GM18873 (cell line): ENCODE measurements at regions not wholly inside any gene's neighbourhood (a gene's known extent, or its start where the extent isn't known, plus 50 kb on each side); places are given as distances from the start of the nearest gene placed in this dataset.

ENCODE experiments used
- ATAC-seq: cut with Tn5 transposase; IDR thresholded peaks from one replicate; pipeline ENCODE4 v1.9.1; 2021; ENCODE audit warnings: mild to moderate bottlenecking, moderate library complexity, moderate number of reproducible peaks; ENCODE audit not compliant: unreplicated experiment, low FRiP score

DNA sequence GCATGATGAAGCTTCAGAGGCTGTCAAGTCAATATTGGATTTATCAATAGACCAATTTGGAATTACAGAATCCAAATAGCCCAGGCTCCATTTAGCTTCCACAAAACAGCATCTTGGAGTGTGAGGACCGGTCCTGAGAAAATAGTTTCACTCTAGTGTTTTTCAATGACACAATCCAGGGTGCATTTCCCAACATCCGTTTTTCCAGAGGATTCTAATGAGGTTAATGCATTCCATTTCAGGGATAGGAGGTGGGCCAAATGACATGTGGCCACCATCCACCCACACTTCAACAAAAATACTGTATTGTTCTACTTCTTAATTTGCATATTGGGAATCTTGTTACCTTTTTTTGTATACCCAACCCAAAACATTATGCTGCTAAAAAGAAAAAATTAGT is 229.8 kb upstream of the LDB2 start:
- no peak for ATAC-seq

DNA sequence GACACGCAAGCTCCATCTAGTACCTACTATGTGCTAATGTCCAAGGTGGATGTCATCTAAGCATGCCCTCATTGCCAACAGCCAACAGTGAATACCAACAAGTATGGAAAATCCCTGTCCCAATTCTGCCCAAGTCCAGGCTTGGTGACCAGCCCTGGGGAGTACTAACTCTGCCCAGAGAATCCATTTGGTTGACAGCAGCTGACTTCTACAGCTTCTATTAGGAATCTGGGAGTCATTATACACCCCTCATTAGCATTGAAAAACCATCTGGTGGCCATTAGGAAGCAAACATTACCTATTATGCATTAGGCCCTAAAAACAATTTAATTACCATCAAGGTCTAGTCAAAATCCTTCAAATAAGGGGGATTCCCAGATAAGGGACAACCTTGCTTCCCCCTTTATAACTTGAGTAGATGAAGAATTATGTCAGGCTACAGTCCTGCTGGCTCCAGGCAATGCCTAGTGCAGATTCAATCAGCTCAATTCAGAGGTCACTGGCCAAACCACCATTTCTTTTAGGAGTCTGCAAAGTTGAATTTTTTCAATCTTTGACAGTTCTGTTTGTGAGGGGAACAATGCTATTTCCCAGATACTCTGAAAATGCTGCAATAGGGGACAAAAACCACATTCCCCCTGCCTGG is 228.0 kb upstream of the LDB2 start:
- ATAC-seq, result no peak

DNA sequence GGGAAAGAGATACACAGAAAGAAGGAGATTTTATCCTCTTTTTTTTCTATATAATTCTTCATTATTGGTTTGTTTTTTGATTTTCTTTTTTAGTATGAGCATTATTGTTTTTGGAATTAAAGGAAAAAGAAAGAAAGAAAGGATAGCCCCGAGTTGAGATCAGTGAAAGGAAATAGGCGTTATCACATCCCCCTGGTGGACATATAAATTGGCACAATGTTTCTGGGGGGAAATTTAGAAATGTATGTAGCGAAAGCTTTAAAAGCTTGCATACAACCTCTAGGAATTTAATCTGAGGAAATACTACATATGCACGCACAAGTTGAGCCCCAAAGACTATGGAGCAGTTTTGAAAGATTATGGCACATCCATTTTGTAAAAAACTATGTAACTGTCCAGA is 226.3 kb upstream of the LDB2 start:
- ATAC-seq, result no peak

DNA sequence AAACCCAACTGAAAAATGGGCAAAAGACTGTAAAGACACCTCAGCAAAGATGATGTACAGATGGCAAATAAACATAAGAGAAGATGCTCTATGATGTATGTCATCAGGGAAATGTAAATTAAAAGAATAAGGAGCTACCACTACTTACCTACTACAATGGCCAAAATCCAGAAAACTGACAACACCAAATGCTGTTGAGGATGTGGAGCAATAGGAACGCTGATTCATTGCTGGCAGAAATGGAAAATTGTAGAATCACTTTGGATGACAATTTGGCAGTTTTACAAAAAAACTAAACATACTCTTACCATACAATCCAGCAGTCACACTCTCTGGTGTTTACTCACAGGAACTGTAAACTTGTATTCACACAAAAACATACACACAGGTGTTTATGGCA is 222.3 kb upstream of the LDB2 start:
- no peak for ATAC-seq

DNA sequence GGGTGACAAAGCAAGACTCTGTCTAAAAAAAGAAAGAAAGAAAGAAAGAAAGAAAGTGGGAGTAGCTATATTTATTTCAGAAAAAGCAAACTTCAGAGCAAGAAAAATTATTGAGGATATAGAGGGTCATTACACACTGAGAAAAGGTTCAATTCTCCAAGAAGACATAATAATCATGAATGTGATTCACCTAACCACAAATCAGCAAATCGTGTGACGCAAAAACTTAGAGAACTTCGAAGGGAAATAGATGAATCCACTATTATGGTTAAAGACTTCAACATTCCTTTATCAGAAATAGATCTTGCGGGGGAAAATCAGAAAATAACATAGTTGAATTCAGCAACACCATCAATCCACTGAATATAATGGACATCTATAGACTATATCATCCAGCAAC is 219.3 kb upstream of the LDB2 start:
- no peak for ATAC-seq

DNA sequence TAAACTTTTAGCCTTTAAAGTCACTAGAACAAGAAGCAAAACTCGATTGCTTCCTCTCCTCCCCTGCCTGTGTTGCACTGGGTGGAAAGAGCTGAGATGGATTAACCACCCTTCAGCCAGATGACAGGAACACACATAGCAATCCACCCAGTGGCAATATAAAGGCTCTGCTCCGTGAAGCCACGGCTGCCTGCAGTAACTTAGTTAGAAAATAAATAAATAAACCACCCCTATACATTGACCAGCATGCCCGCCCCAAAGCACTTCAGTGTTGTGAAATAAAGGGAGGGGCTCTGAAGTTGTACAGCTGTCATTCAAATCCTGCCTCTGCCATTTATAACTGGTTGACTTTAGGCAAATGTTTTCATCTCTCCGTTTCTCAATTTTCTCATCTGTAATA is 217.1 kb upstream of the LDB2 start:
- ATAC-seq, result no peak

DNA sequence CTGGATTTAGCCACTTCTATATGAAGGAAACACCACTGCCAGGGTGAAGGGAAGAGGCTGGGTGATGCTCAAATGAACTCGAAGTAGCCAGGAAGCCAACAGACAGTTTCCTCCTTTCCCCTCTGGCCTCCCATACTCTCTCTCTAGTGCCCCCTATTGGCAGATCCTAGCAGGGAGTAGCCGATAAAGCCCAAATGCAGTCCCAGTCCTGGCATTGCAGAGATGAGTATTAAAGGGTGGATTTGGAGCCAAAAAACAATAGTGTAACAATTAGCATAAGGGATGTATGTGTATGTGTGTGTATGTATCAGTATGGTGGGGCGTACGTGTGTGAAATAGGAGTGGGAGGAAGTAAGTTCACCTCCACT is 213.8 kb upstream of the LDB2 start:
- no peak for ATAC-seq

DNA sequence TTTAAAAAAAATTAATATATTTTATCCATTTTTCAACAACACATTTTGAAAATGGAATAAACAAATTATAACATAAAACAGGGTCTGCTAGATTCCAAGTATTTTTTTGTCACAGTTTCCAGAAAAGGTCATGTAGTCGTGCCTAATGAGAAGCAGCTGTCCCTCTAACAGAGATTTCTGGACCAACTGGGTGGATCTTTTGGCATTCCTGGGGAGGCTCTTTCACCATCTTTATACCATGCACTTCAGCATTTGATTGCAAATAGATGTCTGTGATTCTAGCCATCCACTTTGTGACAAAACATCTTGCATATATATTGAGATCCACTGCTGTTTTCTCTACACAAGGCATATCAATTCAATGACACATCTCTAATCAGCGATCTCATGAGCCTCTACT is 210.7 kb upstream of the LDB2 start:
- no peak for ATAC-seq

DNA sequence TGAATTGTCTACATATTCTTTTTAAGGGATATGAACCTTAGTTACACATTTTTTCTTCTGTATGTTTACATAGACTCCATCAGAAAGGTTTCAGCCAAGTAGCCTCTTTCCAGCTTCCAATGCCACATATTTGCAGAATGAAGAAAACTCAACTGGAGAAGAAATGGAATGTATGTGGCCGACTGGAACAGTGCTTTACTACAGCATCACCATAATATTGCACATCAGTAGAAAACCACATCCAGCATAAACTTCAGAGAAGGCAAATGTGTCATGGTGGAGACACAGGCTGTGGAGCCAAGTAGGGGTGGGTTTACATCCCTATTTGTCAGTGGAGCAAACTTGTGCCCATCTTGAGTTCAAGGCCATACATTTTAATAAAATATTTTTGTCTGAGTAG is 204.8 kb upstream of the LDB2 start:
- ATAC-seq, result no peak

DNA sequence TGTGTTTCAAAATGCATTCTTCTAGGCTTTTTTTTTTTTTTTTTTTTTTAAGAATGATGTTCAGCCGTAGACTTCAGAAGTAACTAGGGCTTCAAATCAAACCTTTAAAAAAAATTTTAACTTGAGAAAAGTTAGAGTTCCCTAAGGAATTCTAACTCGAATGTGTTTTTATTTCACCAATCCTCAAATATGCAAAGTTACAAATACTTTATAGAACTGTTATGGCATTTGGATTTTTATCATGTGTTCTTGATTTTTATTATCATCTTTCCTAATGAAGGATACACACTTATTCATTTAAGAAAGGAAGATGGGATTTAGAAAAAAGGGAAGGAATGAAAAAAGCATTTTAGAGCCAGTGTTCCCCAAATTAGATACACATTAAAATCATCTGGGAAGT is 200.6 kb upstream of the LDB2 start:
- no peak for ATAC-seq

DNA sequence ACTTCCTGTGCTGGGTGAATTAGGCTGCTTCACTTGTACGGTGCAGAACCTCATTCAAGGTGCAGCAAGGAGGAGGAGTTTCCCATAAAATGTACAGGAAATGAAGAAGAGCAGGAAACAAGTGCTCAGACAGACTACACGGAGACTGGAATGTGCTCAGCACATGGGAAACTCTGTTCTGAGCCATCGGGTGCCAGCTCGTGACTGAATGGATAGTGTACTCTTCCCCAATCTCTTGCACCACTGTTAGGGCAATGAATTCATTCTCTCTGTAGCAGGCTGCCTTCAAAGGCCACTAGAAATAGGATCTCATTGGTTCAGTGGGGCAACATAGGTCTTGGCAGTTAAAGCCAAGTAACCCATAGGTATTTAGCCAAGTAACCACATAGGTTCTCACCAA is 200.0 kb upstream of the LDB2 start:
- ATAC-seq, result no peak

DNA sequence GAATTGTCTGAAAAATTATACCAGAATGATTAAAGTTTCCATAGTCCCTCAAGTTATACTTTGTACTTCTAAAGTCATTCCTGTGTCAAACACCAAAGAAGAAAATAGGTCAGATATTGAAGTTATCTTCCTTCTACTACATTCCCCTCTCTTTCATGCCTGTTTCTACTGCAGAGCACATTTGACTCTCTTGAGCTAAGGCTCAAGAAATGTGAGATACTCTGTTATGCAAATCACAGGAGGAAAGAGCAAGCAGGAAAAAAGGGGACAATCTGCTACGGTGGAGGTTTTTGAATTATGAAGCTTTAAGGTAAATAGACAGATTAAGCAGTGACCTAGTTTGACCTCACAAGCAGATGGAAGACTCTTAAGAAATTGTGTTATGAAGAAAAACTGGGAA is 198.9 kb upstream of the LDB2 start:
- ATAC-seq, result no peak

DNA sequence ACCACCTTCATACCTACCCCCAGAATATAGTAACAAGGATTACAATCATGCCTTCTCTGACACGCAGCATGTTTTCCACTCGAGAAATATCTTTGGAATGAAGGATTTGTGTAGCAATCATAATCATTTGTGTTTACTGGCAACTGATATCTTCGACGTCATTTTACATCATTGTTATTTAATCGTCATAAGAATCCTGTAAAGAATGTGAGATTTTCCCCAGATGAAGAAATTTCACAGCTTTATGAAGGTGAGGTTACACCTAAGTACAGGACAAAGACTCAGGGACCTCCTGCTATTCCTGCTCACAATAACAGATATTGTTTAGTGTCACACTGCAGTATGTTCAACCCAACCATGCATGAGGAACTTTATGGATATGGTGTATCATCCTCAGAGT is 198.2 kb upstream of the LDB2 start:
- no peak for ATAC-seq

DNA sequence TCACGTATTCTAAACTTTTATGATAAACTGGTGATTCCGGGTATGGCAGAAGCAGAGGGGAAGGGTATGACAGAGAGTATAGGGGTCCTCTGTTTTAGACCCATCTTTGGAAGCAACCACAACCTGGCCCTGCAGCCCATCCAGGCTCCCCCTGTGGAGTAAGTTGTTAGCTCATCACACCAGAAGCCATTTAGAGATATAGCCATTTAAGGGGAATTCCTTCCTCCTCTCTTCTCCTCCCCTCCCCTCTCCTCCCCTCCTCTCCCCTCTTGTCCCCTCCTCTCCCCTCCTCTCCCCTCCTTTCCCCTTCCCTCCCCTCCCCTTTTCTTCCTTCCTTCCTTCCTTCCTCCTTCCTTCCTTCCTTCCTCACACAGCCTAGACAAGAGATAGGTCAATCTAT is 197.3 kb upstream of the LDB2 start:
- no peak for ATAC-seq

DNA sequence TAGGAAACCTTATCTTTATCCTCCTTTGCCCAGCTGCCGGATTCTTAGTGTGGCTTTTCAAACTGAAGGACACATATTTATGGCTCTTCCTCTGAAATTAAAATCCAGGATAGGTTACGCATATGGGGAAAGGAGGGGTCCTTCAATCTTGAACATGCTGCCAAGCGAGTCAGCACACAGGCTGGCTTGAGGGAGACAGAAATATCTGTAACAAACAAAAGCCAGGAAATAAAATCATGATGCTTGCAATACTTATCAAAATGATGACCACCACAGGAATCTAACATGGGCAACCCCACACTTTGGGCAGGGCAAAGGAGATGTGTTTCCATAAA is 196.4 kb upstream of the LDB2 start:
- ATAC-seq, result no peak

DNA sequence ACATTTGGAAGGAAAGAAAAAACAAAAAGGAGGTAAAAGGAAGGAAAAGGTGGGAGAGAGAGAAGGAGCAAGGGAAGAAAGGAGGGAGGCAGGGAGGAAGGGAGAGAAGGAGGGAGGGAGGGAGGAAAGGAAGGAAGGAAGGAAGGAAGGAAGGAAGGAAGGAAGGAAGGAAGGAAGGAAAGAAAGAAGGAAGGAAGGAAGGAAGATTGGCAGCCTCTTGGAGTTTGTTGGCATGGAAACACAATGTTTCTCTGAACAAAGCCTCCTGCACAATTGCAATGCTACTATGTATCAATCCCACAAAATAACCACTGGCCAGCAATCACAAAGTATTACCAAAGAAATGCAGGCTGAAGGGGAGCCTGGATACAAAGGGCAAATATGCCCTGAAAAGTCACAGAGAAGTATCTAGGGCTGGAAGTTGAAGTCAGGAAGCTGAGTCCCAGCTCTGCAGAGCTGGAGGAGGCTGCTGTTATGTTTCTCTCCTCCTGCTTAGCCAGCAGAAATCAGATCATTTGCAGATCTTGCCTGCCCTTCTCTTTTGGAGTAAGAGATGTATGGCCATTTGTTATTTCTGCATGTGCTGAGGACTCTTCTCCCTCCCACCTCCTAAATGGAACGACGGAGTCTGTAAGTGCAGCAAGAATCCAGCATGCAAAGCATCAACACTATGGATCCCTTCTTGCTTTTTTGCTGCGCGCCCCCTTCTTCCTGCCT is 195.9 kb upstream of the LDB2 start:
- no peak for ATAC-seq

DNA sequence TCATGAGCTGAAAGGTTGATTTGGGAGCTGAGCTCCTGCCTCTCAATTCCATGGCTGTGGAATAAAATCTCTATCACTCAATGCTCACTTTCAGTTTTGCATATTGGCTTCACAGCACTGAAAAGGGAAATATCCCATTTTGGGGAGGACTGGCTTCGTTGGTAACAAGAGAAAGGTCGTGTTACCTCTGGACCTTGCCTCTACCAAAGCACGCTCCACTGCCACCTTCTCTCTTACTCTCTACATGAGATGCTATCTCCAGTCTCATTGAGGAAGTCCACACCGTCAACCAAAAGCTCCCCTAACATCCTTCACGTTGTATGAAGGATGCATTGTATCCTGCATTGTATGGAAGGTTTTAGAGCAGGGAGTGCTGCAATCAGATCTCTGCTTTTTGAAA is 195.0 kb upstream of the LDB2 start:
- ATAC-seq, result no peak

DNA sequence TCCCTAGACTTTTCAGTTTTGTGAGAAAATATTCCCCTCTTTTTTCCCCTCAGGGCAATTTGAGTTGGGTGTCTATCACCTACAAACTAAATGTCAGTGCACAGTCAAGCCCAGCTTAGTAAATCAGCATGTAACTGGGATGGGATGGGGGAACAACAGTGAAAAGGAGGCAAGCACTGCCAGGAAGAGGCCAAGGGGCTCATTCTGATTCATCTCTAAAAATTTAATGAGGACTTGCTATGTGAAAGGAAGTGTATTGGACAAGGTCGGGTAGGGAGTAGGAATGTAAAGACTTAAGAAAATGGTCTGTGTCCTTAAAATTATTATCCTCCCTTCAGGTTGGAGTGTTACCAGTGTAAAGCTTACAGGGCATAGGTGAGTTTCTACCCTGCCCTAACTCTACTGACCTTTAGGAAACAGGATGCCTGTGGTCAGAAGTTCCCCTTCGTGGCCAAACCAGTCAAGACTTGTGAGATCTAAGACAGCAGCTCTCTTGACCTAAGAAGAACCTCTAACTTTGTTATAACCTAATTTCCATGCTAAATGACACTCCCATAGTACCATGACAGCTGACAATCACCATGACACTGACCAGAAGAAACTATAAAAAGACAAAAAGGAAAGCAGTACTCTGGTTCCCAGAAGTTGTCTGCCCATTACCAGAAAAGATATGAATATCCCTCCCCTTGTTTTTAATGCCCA is 194.4 kb upstream of the LDB2 start:
- ATAC-seq, result peak; percentile 92

DNA sequence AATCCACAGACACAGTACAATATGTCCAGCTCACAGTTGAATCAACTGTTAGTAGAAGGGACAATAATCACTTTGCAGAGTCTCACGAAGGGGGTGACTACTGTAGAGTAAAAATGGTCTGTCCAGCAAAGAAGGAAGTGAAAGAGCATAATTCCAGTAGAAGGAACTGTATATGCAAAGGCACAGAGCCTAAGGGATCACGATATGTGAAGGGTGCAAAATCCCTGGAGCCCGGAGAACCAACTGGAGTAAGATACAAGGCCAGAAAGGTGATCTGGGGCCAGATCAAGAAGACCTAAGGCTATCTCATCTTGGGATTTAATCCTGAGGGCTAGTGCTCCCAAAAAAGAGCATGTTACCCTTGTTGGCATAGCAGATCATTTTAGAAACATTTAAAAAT is 192.7 kb upstream of the LDB2 start:
- no peak for ATAC-seq

DNA sequence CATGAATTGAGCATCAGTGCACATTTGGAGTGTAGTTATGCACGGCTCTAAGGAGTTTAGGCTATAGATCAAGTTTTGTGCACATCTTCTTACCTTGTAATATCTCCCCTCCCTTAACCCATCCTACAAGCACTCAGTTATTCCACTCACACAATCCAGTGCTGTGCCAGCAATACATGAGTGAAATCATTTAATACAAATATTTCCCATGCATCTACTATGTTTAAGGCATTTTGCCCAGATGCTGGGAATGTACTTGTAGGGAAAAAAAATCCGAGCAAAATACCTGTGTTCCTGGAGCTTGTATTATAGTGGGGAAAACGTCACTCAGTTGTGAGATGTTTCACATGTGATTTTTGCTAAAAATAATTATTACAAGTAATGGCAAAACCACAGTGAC is 191.6 kb upstream of the LDB2 start:
- ATAC-seq, result no peak

DNA sequence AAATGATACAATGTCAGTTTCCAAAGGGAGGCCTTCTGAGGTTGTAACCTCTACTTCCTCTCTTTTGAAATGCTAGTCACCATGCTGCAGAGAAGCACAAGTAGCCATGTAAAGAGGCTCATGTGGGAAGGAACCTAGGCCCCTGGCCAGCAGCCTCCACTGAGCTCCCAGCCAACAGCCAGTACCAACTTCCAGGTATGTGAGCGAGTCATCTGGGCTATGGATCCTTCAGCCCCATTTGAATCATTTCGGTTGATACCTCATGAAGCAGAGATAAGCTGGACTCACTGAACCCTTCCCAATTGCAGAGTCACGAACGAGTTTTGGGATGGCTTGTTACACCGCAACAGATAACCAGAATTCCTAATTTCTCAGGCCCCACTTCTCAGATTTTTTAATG is 187.0 kb upstream of the LDB2 start:
- no peak for ATAC-seq

DNA sequence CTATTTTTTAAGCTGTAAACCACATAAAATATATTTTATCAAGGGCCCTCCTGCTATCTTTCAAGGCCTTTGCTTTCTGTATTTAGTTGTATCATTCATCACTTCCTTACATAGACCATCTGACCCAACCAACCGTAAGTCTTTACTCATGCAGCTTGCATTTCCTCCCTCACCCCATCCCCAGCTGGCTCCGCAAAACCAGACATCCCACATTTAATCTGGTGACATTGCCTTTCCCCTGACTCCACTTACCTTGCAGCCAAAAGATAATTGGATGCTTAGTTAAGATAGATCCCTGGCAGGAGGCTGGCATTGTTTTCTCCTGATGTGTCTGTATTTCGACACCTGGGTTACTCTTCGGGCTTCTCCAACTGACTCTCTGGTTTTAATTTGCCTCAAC is 183.7 kb upstream of the LDB2 start:
- ATAC-seq, result no peak
